CD8-positive, alpha-beta memory T cell (primary cell): ENCODE measurements at regions not wholly inside any gene's neighbourhood (a gene's known extent, or its start where the extent isn't known, plus 50 kb on each side); places are given as distances from the start of the nearest gene placed in this dataset.

Experiments used
- CTCF ChIA-PET: fragments of 350-600 bp; sonication (Branson Sonifier 250); formaldehyde crosslinking; loops from one replicate; lab custom pipeline; 2021; ENCODE audit warnings: antibody characterized with exemption; lab: Charles Lee
- POLR2A ChIA-PET: fragments of 350-600 bp; sonication (Branson Sonifier 250); formaldehyde crosslinking; loops from one replicate; lab custom pipeline; 2021; ENCODE audit warnings: antibody characterized with exemption; lab: Charles Lee
- DNase-seq, 5 donors: peaks; one replicate each; pipeline versions ENCODE4 v3.0.0 to v3.0.0-alpha.2; 2020 to 2022; ENCODE audit warnings: mixed read lengths in 1 of 5
- H3K27ac ChIP-seq: one replicate; pipeline ENCODE4 v1.7.0; 2013; ENCODE audit warnings: low read depth, mild to moderate bottlenecking, low read length, moderate library complexity
- H3K27me3 ChIP-seq: 2 replicates; pipeline ENCODE4 v1.7.0; 2013; ENCODE audit warnings: low read length, mild to moderate bottlenecking; ENCODE audit not compliant: insufficient read depth, poor library complexity, severe bottlenecking
- H3K36me3 ChIP-seq: 2 replicates; pipeline ENCODE4 v1.7.0; 2013; ENCODE audit warnings: mild to moderate bottlenecking, low read length, moderate library complexity; ENCODE audit not compliant: insufficient read depth
- H3K4me1 ChIP-seq: 2 replicates; pipeline ENCODE4 v1.7.0; 2013; ENCODE audit warnings: mild to moderate bottlenecking, low read length, moderate library complexity; ENCODE audit not compliant: insufficient read depth
- H3K4me3 ChIP-seq: 2 replicates; pipeline ENCODE4 v1.7.0; 2013; ENCODE audit warnings: mild to moderate bottlenecking, low read length
- H3K9me3 ChIP-seq: 2 replicates; pipeline ENCODE4 v1.7.0; 2013; ENCODE audit warnings: mild to moderate bottlenecking, low read length
- H3K27ac Mint-ChIP-seq, 8 donors: one replicate each; pipeline ENCODE4 v1.8.0; 2020 to 2021; ENCODE audit warnings: mixed read lengths in 8 of 8, mild to moderate bottlenecking in 6 of 8, inconsistent platforms in 3 of 8, moderate library complexity in 3 of 8
- H3K27me3 Mint-ChIP-seq, 2 donors: one replicate each; pipeline ENCODE4 v1.8.0; 2020 to 2021; ENCODE audit warnings: mixed read lengths in 2 of 2, mild to moderate bottlenecking in 1 of 2, moderate library complexity in 1 of 2
- H3K36me3 Mint-ChIP-seq, 3 donors: one replicate each; pipeline ENCODE4 v1.8.0; 2020 to 2021; ENCODE audit warnings: mixed read lengths in 3 of 3, inconsistent platforms in 1 of 3, mild to moderate bottlenecking in 1 of 3
- H3K4me1 Mint-ChIP-seq, 3 donors: one replicate each; pipeline ENCODE4 v1.8.0; 2020 to 2021; ENCODE audit warnings: mixed read lengths in 3 of 3, inconsistent platforms in 1 of 3, mild to moderate bottlenecking in 1 of 3
- H3K4me3 Mint-ChIP-seq, 7 donors: one replicate each; pipeline ENCODE4 v1.8.0; 2020 to 2021; ENCODE audit warnings: mixed read lengths in 7 of 7, mild to moderate bottlenecking in 6 of 7, moderate library complexity in 4 of 7, inconsistent platforms in 2 of 7
- H3K9me3 Mint-ChIP-seq, 5 donors: one replicate each; pipeline ENCODE4 v1.8.0; 2020 to 2022; ENCODE audit warnings: mixed read lengths in 5 of 5, mild to moderate bottlenecking in 3 of 5, moderate library complexity in 2 of 5, inconsistent platforms in 1 of 5

DNA sequence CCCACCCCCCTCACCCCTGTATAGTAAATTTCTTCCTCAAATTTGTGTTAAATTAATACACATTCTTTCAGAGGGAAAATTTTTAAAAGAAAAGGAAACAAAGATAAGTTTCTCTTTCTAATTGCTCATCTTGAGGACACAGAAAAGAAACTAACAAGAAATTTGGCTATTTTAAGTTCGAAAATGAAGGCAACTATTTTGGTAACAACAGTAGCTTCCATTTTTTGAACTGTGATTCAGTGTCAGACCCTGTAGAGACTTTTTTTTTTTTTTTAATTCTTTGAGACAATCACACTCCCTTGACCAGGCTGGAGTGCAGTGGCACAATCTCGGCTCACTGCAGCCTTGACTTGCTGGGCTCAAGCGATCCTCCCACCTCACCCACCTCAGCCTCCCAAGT lies 194.9 kb downstream of the SS18 start:
- H3K4me3 ChIP-seq = no peak overlapping the region
- H3K9me3 ChIP-seq = no peaks in the 10 kb centered on the region
- no peaks in the 10 kb centered on the region for H3K36me3 ChIP-seq
- Mint-ChIP-seq H3K9me3 (peaks cover 0 to 2% (median 0%) of the 10 kb centered on the region in 5 donors), H3K4me3 (no peak overlapping the region), H3K27me3 (peaks cover 2 to 17% of the 10 kb centered on the region in 2 donors), H3K27ac (peak overlapping the region in 1 of 8 donors; percentile 7), H3K4me1 (peaks cover 2 to 5% (median 5%) of the 10 kb centered on the region in 3 donors), H3K36me3 (no peaks in the 10 kb centered on the region)
- ChIA-PET CTCF (no interaction called here), POLR2A (no interaction called here)
- H3K27me3 ChIP-seq = no peaks in the 10 kb centered on the region
- no peak for DNase-seq
- H3K27ac ChIP-seq = no peak overlapping the region
- no peaks in the 10 kb centered on the region for H3K4me1 ChIP-seq

- no peaks in the 10 kb centered on the region for H3K27me3 ChIP-seq
- no peaks in the 10 kb centered on the region for H3K36me3 ChIP-seq
- POLR2A ChIA-PET = no interaction called here
- no peaks in the 10 kb centered on the region for H3K4me1 ChIP-seq
- H3K4me3 Mint-ChIP-seq = no peak overlapping the region
- H3K27me3 Mint-ChIP-seq = peaks cover 8 to 13% of the 10 kb centered on the region in 2 donors
- no peaks in the 10 kb centered on the region for H3K4me1 Mint-ChIP-seq
- peaks cover 11 to 21% (median 14%) of the 10 kb centered on the region in 5 donors for H3K9me3 Mint-ChIP-seq
- no peaks in the 10 kb centered on the region for H3K9me3 ChIP-seq
- no peaks in the 10 kb centered on the region for H3K36me3 Mint-ChIP-seq
- H3K27ac ChIP-seq = no peak overlapping the region
- no peak overlapping the region for H3K27ac Mint-ChIP-seq
- CTCF ChIA-PET = no interaction called here
- H3K4me3 ChIP-seq = no peak overlapping the region
- DNase-seq = no peak
These were observed 204.1 kb downstream of the SS18 start for GRCh38 chr18:25886283-25886682.

- Mint-ChIP-seq H3K27me3 (peaks cover 11 to 35% of the 10 kb centered on the region in 2 donors), H3K4me3 (no peak overlapping the region), H3K27ac (no peak overlapping the region), H3K9me3 (peaks cover 11 to 21% (median 14%) of the 10 kb centered on the region in 5 donors), H3K36me3 (no peaks in the 10 kb centered on the region), H3K4me1 (no peaks in the 10 kb centered on the region)
- POLR2A ChIA-PET = no interaction called here
- no peaks in the 10 kb centered on the region for H3K36me3 ChIP-seq
- no peak overlapping the region for H3K27ac ChIP-seq
- H3K9me3 ChIP-seq = no peaks in the 10 kb centered on the region
- DNase-seq = no peak
- no peak overlapping the region for H3K4me3 ChIP-seq
- no peaks in the 10 kb centered on the region for H3K27me3 ChIP-seq
- no peaks in the 10 kb centered on the region for H3K4me1 ChIP-seq
- CTCF ChIA-PET = no interaction called here
These were observed 207.3 kb downstream of the SS18 start for GRCh38 chr18:25883091-25883490.

DNA sequence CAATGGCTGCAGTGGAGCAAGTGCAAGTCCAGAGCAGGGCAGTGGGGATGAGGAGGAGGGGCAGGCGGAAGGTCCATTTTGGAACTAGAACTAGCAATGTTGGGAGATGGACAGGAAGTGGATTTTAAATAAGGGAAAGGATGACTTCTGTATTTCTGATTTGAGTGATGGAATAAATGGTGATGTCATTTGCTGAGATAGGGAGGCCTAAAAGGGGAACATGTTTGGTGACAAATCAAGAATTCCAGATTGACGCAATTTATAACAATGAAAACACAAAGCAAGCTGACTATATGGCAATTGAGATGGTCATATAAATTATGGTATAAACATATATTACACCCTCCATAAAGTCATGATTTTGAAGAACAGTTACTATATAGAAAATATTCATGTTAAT lies 209.3 kb downstream of the SS18 start:
- Histone ChIP-seq H3K27ac (no peak overlapping the region), H3K4me1 (no peaks in the 10 kb centered on the region), H3K27me3 (no peaks in the 10 kb centered on the region), H3K36me3 (no peaks in the 10 kb centered on the region), H3K9me3 (no peaks in the 10 kb centered on the region), H3K4me3 (no peak overlapping the region)
- Mint-ChIP-seq H3K27ac (no peak overlapping the region), H3K27me3 (peaks cover 10 to 35% of the 10 kb centered on the region in 2 donors), H3K9me3 (peaks cover 1 to 8% (median 4%) of the 10 kb centered on the region in 5 donors), H3K36me3 (no peaks in the 10 kb centered on the region), H3K4me3 (no peak overlapping the region), H3K4me1 (no peaks in the 10 kb centered on the region)
- no peak for DNase-seq
- ChIA-PET CTCF (no interaction called here), POLR2A (no interaction called here)

DNA sequence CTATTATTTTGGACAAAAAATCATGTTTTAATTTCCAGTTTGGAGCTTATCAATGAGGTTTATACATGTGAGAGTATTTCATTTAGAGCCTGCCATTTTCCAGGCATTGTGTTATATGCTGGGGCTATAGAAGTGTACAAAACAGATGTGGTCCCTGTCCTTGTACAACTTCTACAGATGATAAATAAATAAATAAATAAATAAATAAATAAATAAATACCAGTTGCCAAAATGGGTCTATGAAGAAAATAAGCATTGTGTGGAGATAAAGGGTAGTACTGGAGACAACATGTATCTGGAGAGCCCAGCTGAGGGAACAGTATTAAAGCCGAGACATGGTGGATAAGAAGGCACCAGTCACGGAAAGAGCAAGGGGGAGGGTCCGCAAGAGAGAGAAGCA lies 210.0 kb downstream of the SS18 start:
- Histone ChIP-seq H3K27ac (no peak overlapping the region), H3K4me1 (no peaks in the 10 kb centered on the region), H3K27me3 (no peaks in the 10 kb centered on the region), H3K4me3 (no peak overlapping the region), H3K9me3 (no peaks in the 10 kb centered on the region), H3K36me3 (no peaks in the 10 kb centered on the region)
- Mint-ChIP-seq H3K9me3 (peaks cover 0 to 6% (median 0%) of the 10 kb centered on the region in 5 donors), H3K4me3 (no peak overlapping the region), H3K4me1 (no peaks in the 10 kb centered on the region), H3K36me3 (no peaks in the 10 kb centered on the region), H3K27ac (no peak overlapping the region), H3K27me3 (peaks cover 11 to 35% of the 10 kb centered on the region in 2 donors)
- CTCF ChIA-PET = no interaction called here
- DNase-seq = no peak
- POLR2A ChIA-PET = no interaction called here

DNA sequence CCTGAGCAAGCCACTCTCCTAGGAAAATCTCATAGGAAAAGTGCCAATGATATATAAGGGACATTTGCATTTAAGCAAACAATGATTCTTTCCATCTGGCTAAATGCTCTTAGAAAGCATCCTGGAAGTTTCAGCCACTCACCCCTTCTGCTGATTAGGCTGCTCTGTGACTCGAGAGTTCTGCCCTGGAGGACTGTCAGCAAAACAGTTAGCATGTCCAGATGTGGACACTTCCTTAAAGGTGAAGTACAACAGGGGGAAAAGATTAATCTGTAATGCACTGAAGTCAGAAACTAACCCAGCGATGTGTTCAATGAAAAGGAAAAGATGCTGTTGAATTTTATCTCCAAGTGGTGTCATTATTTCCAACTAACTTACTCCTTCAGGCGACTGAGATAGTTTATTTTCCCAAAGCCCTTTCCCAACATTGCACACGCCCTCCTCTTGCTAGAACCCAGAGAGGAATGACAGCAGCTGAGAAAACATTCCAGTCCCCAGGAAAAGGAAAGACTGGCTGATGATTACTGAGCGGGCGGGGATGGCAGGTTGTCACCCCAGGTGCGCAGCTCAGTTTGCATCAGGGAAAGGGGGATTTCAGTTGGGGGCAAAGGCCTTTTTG lies 214.0 kb downstream of the SS18 start:
- H3K36me3 ChIP-seq = no peaks in the 10 kb centered on the region
- no peak overlapping the region for H3K4me3 Mint-ChIP-seq
- peaks cover 0 to 3% (median 0%) of the 10 kb centered on the region in 5 donors for H3K9me3 Mint-ChIP-seq
- H3K27ac ChIP-seq = no peak overlapping the region
- H3K27me3 ChIP-seq = no peaks in the 10 kb centered on the region
- no peaks in the 10 kb centered on the region for H3K36me3 Mint-ChIP-seq
- peaks cover 12 to 42% of the 10 kb centered on the region in 2 donors for H3K27me3 Mint-ChIP-seq
- CTCF ChIA-PET = no interaction called here
- H3K4me1 Mint-ChIP-seq = no peaks in the 10 kb centered on the region
- no peaks in the 10 kb centered on the region for H3K4me1 ChIP-seq
- POLR2A ChIA-PET = no interaction called here
- no peaks in the 10 kb centered on the region for H3K9me3 ChIP-seq
- no peak for DNase-seq
- H3K27ac Mint-ChIP-seq = no peak overlapping the region
- H3K4me3 ChIP-seq = no peak overlapping the region

GRCh38 chr18:25875551-25876240 lies 214.7 kb downstream of the SS18 start:
- no peaks in the 10 kb centered on the region for H3K36me3 ChIP-seq
- ChIA-PET CTCF (no interaction called here), POLR2A (no interaction called here)
- no peak for DNase-seq
- H3K27me3 ChIP-seq = no peaks in the 10 kb centered on the region
- Mint-ChIP-seq H3K36me3 (no peaks in the 10 kb centered on the region), H3K9me3 (peaks cover 0 to 3% (median 0%) of the 10 kb centered on the region in 5 donors), H3K27ac (no peak overlapping the region), H3K4me3 (no peak overlapping the region), H3K4me1 (no peaks in the 10 kb centered on the region), H3K27me3 (peaks cover 7 to 38% of the 10 kb centered on the region in 2 donors)
- H3K27ac ChIP-seq = no peak overlapping the region
- no peaks in the 10 kb centered on the region for H3K4me1 ChIP-seq
- no peaks in the 10 kb centered on the region for H3K9me3 ChIP-seq
- H3K4me3 ChIP-seq = no peak overlapping the region

GRCh38 chr18:25873833-25874232 lies 216.6 kb downstream of the SS18 start:
- POLR2A ChIA-PET = no interaction called here
- Mint-ChIP-seq H3K4me1 (no peaks in the 10 kb centered on the region), H3K9me3 (peaks cover 0 to 4% (median 0%) of the 10 kb centered on the region in 5 donors)

More at GRCh38 chr18:25873833-25874232, 216.6 kb downstream of the SS18 start:
- Histone ChIP-seq H3K9me3 (no peaks in the 10 kb centered on the region), H3K27ac (no peak overlapping the region), H3K4me3 (no peak overlapping the region), H3K4me1 (no peaks in the 10 kb centered on the region), H3K36me3 (no peaks in the 10 kb centered on the region), H3K27me3 (no peaks in the 10 kb centered on the region)
- Mint-ChIP-seq H3K36me3 (no peaks in the 10 kb centered on the region), H3K4me3 (no peak overlapping the region), H3K27ac (no peak overlapping the region), H3K27me3 (peaks cover 9 to 32% of the 10 kb centered on the region in 2 donors)
- CTCF ChIA-PET = no interaction called here
- no peak for DNase-seq
